A549 (cell line): ENCODE measurements at regions not wholly inside any gene's neighbourhood (a gene's known extent, or its start where the extent isn't known, plus 50 kb on each side); places are given as distances from the start of the nearest gene placed in this dataset.

Source experiments
- ATAC-seq, 2 experiments: fragments of 200-7000 bp in 1 of 2; fragments of >200 bp in 1 of 2; cut with Nextera tagmentation in 1 of 2; cut with Tn5 transposase in 1 of 2; 3 replicates each; pipeline versions ENCODE4 v1.8.0 to v1.9.1; 2018 to 2020; ENCODE audit warnings: mild to moderate bottlenecking in 1 of 2, moderate library complexity in 1 of 2
- CTCF ChIA-PET: fragments of 300-600 bp; sonication (Branson Sonifier 250); formaldehyde crosslinking; extraction: SDS; loops from one replicate; lab custom pipeline; 2021; ENCODE audit warnings: antibody characterized with exemption, inconsistent platforms; lab: Yijun Ruan, JAX
- POLR2A ChIA-PET: fragments of 350-600 bp; formaldehyde crosslinking; extraction: SDS; loops from one replicate; lab custom pipeline; 2021; ENCODE audit warnings: antibody characterized with exemption, inconsistent platforms; lab: Yijun Ruan, JAX
- DNase-seq, 2 experiments: peaks; one replicate each; pipeline versions ENCODE4 v3.0.0 to v3.0.0-alpha.2; 2011 to 2016; ENCODE audit warnings: low read depth in 1 of 2, low spot score in 1 of 2
- FAIRE-seq: peaks from 2 replicates; lab custom pipeline; 2011; peaks lifted over from hg19 to GRCh38; lab: Jason Lieb, UNC
- H3K27ac ChIP-seq, 2 experiments: fragments of >200 bp; sonication (Bioruptor Twin); formaldehyde crosslinking; 3 replicates each; pipeline ENCODE4 v1.5.1; 2016 to 2017
- H3K4me1 ChIP-seq: fragments of >200 bp; sonication (Bioruptor Twin); formaldehyde crosslinking; 3 replicates; pipeline ENCODE4 v1.6.1; 2016
- H3K4me2 ChIP-seq: fragments of >200 bp; sonication (Bioruptor Twin); formaldehyde crosslinking; 3 replicates; pipeline ENCODE4 v1.6.1; 2016
- H3K4me3 ChIP-seq: fragments of >200 bp; sonication (Bioruptor Twin); formaldehyde crosslinking; 3 replicates; pipeline ENCODE4 v1.5.1; 2016
- H3K9me3 ChIP-seq: fragments of >200 bp; sonication (Bioruptor Twin); formaldehyde crosslinking; 3 replicates; pipeline ENCODE4 v1.6.1; 2016
- CBX8 ChIP-seq: fragments of 200-600 bp; sonication (generic); IDR thresholded peaks from 2 replicates; pipeline ENCODE4 v1.6.1; 2016
- CEBPB ChIP-seq, 2 experiments: fragments of >200 bp in 1 of 2; sonication (Bioruptor Twin) in 1 of 2; formaldehyde crosslinking in 1 of 2; IDR thresholded peaks; 2 replicates each; pipeline ENCODE4 v1.6.1; 2012 to 2016
- ESRRA ChIP-seq: fragments of 150-350 bp; IDR thresholded peaks from 2 replicates; pipeline ENCODE4 v1.6.1; 2014; ENCODE audit warnings: mild to moderate bottlenecking, low read length, borderline replicate concordance
- HDAC2 ChIP-seq: fragments of 200-600 bp; sonication (generic); IDR thresholded peaks from 2 replicates; pipeline ENCODE4 v1.6.1; 2016
- KDM5A ChIP-seq: fragments of 200-600 bp; sonication (generic); IDR thresholded peaks from 2 replicates; pipeline ENCODE4 v1.6.1; 2016; ENCODE audit warnings: antibody characterized with exemption, mild to moderate bottlenecking
- NFE2L2 ChIP-seq: fragments of 150-350 bp; conservative IDR thresholded peaks from 2 replicates; pipeline ENCODE4 v1.6.1; 2014; ENCODE audit warnings: low read length
- POLR2AphosphoS2 ChIP-seq: conservative IDR thresholded peaks from 2 replicates; pipeline ENCODE4 v1.6.1; 2012; ENCODE audit warnings: low read length, improper control_type of control experiment, inconsistent platforms
- RAD21 ChIP-seq, 2 experiments: fragments of >200 bp in 1 of 2; sonication (Bioruptor Twin) in 1 of 2; formaldehyde crosslinking in 1 of 2; IDR thresholded peaks in 1 of 2; conservative IDR thresholded peaks in 1 of 2; 2 replicates in 1 of 2; 3 replicates in 1 of 2; pipeline ENCODE4 v1.6.1; 2012 to 2018; ENCODE audit warnings: inconsistent platforms in 1 of 2
- RNF2 ChIP-seq: fragments of 200-600 bp; sonication (generic); IDR thresholded peaks from 2 replicates; pipeline ENCODE4 v1.6.1; 2016; ENCODE audit warnings: low read depth, mild to moderate bottlenecking, antibody characterized with exemption, moderate library complexity, borderline replicate concordance
- TFCP2L1 ChIP-seq: fragments of 250-450 bp; sonication (Bioruptor Pico); IDR thresholded peaks from 2 replicates; pipeline ENCODE4 v1.5.0; 2021; ENCODE audit warnings: mild to moderate bottlenecking
- ZFP36 ChIP-seq: fragments of 450-650 bp; IDR thresholded peaks from 2 replicates; pipeline ENCODE4 v1.6.1; 2014; ENCODE audit warnings: borderline replicate concordance; ENCODE audit not compliant: partially characterized antibody
- WGBS: methylation state at CpG from one replicate; pipeline ENCODE4 v1.1.6; 2017; ENCODE audit errors: missing lambda C conversion rate; 5-methylcytosine and 5-hydroxymethylcytosine counted together
- TF ChIP-seq, protein P1 (sequence below): fragments of 250-450 bp; sonication (Bioruptor Pico); IDR thresholded peaks from 2 replicates; pipeline ENCODE4 v1.5.0; 2020; ENCODE audit warnings: low read depth, mild to moderate bottlenecking, moderate library complexity
- TF ChIP-seq, protein P2 (sequence below): fragments of 150-350 bp; IDR thresholded peaks from 2 replicates; pipeline ENCODE4 v1.6.1; 2014; ENCODE audit warnings: low read depth, mild to moderate bottlenecking, low read length
- TF ChIP-seq, protein P3 (sequence below): fragments of >200 bp; sonication (Bioruptor Twin); formaldehyde crosslinking; IDR thresholded peaks from 3 replicates; pipeline ENCODE4 v1.5.1; 2016

DNA sequence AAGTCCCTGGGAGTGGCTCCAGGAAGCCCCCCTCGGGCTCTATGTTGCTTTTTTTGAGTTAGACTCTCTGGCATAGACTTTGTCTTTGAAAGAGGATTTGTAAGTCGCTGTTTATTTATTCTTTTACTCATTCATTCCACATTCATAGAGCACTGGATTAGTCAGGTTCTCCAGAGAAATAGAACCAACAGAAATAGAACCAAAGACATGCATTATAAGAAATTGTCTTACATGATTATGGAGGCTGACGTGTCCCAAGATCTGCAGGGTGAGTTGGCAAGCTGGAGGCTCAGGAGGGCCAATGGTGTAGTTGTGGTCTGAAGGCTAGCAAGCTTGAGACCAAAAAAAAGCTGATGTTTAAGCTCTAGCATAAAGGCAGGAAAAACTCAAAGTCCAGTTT, 98.3 kb upstream of the CHD6 start:
- TF ChIP-seq TFCP2L1 = no peak
- TF ChIP-seq HDAC2 = no peak
- TF ChIP-seq, protein P1, sequence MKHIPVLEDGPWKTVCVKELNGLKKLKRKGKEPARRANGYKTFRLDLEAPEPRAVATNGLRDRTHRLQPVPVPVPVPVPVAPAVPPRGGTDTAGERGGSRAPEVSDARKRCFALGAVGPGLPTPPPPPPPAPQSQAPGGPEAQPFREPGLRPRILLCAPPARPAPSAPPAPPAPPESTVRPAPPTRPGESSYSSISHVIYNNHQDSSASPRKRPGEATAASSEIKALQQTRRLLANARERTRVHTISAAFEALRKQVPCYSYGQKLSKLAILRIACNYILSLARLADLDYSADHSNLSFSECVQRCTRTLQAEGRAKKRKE (CRISPR knock-in tag) = no peak
- TF ChIP-seq, protein P2, sequence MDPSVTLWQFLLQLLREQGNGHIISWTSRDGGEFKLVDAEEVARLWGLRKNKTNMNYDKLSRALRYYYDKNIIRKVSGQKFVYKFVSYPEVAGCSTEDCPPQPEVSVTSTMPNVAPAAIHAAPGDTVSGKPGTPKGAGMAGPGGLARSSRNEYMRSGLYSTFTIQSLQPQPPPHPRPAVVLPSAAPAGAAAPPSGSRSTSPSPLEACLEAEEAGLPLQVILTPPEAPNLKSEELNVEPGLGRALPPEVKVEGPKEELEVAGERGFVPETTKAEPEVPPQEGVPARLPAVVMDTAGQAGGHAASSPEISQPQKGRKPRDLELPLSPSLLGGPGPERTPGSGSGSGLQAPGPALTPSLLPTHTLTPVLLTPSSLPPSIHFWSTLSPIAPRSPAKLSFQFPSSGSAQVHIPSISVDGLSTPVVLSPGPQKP = no peak
- 5% methylated on average over 3 of the region's 3 CpGs for WGBS
- no peak for FAIRE-seq
- H3K4me2 ChIP-seq = no peak overlapping the region
- H3K4me3 ChIP-seq = no peak overlapping the region
- no peak for DNase-seq
- CTCF ChIA-PET = interaction anchor here (1.2 to 4.1 kb wide), 3 partner anchors 19 to 22 kb away, joined by 3 to 16 read pairs (median 4); no protein-coding TSS in a partner anchor
- H3K27ac ChIP-seq = no peak overlapping the region
- H3K9me3 ChIP-seq = no peaks in the 10 kb centered on the region
- H3K4me1 ChIP-seq = no peaks in the 10 kb centered on the region
- POLR2A ChIA-PET = no interaction called here
- no peak for ATAC-seq

DNA sequence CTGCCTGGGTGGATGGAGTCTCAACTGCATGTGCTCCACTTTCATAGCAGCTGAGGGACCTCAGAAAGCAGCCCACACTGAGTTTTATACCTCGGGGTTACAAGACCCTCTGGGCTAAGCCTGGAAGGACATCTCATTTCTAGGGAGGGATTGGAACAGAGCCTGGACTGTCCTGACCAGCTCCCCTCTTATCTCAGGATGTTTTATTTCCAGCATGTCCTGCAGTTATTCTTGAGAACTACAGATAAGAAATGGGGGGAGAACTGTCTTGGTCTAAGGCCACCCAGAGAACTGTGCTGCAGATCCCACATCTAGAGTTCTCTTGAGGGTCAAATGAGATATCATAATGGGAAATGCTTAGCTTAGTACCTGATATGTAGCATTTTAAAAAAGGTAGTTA, 97.3 kb upstream of the CHD6 start:
- Histone ChIP-seq H3K4me2 (no peak overlapping the region), H3K27ac (no peak overlapping the region), H3K4me1 (no peaks in the 10 kb centered on the region), H3K9me3 (no peaks in the 10 kb centered on the region), H3K4me3 (no peak overlapping the region)
- ATAC-seq (no peak), FAIRE-seq (no peak), DNase-seq (no peak)
- CTCF ChIA-PET = interaction anchor here (1.2 to 2.2 kb wide), 4 partner anchors 11 to 22 kb away, joined by 3 to 9 read pairs (median 6); no protein-coding TSS in a partner anchor
- POLR2A ChIA-PET = no interaction called here
- WGBS = 0% methylated on average over 1 of the region's 1 CpG
- no peak for TF ChIP-seq ZFP36
- TF ChIP-seq, protein P2 = no peak
- TF ChIP-seq CBX8 = no peak
- no peak for TF ChIP-seq POLR2AphosphoS2
- TF ChIP-seq, protein P1 (CRISPR knock-in tag) = no peak
- no peak for TF ChIP-seq NFE2L2
- TF ChIP-seq, protein P3, sequence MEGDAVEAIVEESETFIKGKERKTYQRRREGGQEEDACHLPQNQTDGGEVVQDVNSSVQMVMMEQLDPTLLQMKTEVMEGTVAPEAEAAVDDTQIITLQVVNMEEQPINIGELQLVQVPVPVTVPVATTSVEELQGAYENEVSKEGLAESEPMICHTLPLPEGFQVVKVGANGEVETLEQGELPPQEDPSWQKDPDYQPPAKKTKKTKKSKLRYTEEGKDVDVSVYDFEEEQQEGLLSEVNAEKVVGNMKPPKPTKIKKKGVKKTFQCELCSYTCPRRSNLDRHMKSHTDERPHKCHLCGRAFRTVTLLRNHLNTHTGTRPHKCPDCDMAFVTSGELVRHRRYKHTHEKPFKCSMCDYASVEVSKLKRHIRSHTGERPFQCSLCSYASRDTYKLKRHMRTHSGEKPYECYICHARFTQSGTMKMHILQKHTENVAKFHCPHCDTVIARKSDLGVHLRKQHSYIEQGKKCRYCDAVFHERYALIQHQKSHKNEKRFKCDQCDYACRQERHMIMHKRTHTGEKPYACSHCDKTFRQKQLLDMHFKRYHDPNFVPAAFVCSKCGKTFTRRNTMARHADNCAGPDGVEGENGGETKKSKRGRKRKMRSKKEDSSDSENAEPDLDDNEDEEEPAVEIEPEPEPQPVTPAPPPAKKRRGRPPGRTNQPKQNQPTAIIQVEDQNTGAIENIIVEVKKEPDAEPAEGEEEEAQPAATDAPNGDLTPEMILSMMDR = no peak

DNA sequence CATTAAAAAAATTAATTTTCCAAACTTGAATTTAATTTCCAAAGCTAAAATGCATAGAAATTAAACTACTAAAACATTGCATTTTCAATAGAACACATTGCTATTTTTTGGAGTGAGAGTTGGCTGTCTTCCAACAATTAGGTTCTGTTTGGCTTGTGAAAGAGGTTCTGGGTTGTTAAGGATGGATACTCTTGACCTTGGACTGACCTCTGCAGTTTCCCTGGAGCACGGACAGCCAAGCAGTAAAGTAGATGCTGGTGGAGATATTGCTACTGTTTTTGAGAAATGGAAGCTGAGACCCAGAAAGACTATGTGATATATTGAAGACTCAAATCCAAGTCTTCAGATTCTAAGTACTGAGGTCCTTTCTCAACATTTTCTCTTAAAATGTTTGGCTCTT, 95.9 kb upstream of the CHD6 start:
- Histone ChIP-seq H3K9me3 (no peaks in the 10 kb centered on the region), H3K4me2 (no peak overlapping the region), H3K27ac (no peak overlapping the region), H3K4me1 (no peaks in the 10 kb centered on the region), H3K4me3 (no peak overlapping the region)
- TF ChIP-seq RAD21 (conservative IDR thresholded peaks at IDR 0.05 in 1 of 2, IDR thresholded peaks at IDR 0.05 in 1 of 2) = no peak
- TF ChIP-seq KDM5A = no peak
- no peak for TF ChIP-seq ESRRA
- POLR2A ChIA-PET = no interaction called here
- FAIRE-seq (no peak), DNase-seq (no peak), ATAC-seq (no peak)
- CTCF ChIA-PET = interaction anchor here (1.4 to 2.2 kb wide), 4 partner anchors 9 to 21 kb away, joined by 5 to 9 read pairs (median 8); no protein-coding TSS in a partner anchor
- WGBS = 0% methylated on average over 1 of the region's 1 CpG

DNA sequence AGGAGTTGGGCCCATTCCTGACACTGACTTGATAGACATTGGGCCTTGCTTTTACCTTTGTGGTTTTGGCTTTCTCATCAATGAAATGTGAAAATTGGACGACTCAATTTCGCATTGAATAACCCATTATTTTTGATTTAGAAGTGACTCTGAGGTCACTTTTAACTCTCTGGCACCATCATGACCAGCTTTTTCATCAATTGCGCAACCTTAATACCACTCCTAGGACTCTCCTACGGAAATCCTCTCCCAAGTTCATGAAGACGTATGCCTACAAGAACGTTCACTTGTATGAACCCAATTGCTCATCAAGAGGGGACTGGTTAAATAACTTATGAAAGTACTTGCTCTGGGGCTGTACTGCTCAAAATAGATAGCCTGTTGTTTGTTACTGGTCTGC, 86.7 kb upstream of the CHD6 start:
- WGBS = 47% methylated on average over 6 of the region's 6 CpGs
- peak; percentile 38 to 64; a peak in 3 of 4 replicates for TF ChIP-seq CEBPB (IDR thresholded peaks at IDR 0.05)
- no peak for TF ChIP-seq CBX8
- TF ChIP-seq RNF2 = no peak
- TF ChIP-seq ZFP36 = no peak
- no peaks in the 10 kb centered on the region for H3K4me1 ChIP-seq
- H3K27ac ChIP-seq = no peak overlapping the region
- ChIA-PET CTCF (interaction anchor here (1.0 kb wide), 2 partner anchors 10 to 11 kb away, joined by 3 to 5 read pairs; no protein-coding TSS in a partner anchor), POLR2A (no interaction called here)
- FAIRE-seq (no peak), DNase-seq (no peak), ATAC-seq (no peak)
- no peaks in the 10 kb centered on the region for H3K9me3 ChIP-seq
- H3K4me2 ChIP-seq = no peak overlapping the region
- H3K4me3 ChIP-seq = no peak overlapping the region
